Cardiac fibroblast (primary cell): ENCODE measurements at regions not wholly inside any gene's neighbourhood (a gene's known extent, or its start where the extent isn't known, plus 50 kb on each side); places are given as distances from the start of the nearest gene placed in this dataset.

Experiments used
- DNase-seq, 2 donors: peaks; one replicate each; pipeline versions ENCODE4 v3.0.0 to v3.0.0-alpha.2; 2010; ENCODE audit warnings: low read depth in 2 of 2
- H3K4me3 ChIP-seq, 2 donors: replicated peaks in 1 of 2; 1 replicate in 1 of 2; 2 replicates in 1 of 2; pipeline ENCODE4 v1.5.1; 2011; ENCODE audit warnings: low read depth in 2 of 2, low read length in 2 of 2, mild to moderate bottlenecking in 2 of 2, moderate library complexity in 1 of 2
- TF ChIP-seq, protein P1 (sequence below): IDR thresholded peaks from one replicate; pipeline ENCODE4 v1.5.1; 2011; ENCODE audit warnings: low read depth, mild to moderate bottlenecking, low read length, inconsistent platforms

DNA sequence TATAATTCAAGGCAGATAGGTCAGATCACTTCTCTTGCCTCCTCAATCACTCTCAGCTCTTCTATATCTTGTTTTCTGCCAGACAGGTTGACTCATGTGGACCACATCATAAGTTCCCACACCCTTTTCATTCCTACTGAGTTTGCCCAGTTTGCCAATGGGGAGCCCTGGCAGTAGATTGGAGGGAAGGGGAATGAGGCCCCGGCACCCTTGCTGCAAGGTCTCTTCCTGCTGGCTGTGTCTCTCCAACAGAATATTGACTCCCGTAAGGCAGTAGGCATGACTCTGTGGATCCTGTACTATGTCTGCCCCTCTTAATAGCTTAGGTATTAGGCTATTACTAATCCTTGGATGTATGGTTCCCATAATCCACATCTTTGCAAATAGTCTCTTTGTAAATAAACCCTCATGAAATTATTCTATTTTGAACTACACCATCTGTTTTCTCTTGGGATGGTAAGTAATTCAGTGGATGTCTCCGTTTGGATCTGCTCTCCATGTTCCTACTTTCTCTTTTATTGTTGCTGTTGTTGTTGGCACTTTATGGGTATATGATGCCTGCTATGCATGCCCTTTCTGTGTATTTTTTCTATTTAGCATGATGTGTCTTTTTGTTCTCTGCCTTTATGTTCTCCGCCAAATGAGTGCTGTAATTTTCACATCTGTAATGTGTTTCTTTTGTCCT is 65.5 kb upstream of the DCBLD2 start:
- no peak overlapping the region for H3K4me3 ChIP-seq
- TF ChIP-seq, protein P1, sequence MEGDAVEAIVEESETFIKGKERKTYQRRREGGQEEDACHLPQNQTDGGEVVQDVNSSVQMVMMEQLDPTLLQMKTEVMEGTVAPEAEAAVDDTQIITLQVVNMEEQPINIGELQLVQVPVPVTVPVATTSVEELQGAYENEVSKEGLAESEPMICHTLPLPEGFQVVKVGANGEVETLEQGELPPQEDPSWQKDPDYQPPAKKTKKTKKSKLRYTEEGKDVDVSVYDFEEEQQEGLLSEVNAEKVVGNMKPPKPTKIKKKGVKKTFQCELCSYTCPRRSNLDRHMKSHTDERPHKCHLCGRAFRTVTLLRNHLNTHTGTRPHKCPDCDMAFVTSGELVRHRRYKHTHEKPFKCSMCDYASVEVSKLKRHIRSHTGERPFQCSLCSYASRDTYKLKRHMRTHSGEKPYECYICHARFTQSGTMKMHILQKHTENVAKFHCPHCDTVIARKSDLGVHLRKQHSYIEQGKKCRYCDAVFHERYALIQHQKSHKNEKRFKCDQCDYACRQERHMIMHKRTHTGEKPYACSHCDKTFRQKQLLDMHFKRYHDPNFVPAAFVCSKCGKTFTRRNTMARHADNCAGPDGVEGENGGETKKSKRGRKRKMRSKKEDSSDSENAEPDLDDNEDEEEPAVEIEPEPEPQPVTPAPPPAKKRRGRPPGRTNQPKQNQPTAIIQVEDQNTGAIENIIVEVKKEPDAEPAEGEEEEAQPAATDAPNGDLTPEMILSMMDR = no peak
- peak in 1 of 2 donors; percentile 65 for DNase-seq

DNA sequence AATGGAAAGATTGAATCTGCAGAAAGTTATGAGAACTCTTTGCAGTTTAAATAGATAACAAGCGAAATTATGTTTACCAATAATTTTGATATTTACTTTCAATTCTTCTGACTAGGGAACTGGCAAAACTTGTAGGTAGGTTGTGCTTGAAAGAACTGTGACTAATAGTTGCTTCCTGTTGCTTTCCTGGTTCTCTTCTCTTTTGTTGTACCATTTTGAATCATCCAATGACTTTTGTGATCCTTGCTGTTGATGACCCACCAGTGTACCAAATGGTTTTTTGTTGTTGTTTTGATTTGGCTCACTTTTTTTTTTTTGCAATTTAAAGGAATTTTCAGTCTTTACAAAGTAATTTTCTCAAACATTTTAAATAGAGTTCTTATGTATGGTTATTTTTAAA is 64.9 kb upstream of the DCBLD2 start:
- TF ChIP-seq, protein P1 = no peak
- H3K4me3 ChIP-seq = no peak overlapping the region
- DNase-seq = peak in 1 of 2 donors; percentile 56

DNA sequence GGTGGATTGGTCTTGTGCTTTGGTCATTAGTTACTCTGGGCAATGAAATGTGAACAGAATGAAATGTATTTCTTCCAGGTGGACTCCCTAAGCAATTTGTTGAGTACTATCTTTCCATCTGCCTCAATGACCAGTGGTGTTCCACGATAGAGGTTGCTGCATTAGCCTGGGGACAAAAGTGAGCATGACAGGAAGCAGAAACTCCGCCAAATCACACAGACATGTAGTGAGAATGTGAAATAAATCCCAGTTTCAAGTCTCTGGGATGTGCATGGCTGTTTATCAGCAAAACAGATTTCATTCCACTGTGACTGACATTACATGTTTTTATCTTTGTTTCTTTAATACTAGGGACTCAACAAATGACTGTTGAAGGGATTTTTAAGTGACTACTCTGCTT is 63.3 kb upstream of the DCBLD2 start:
- TF ChIP-seq, protein P1 = no peak
- DNase-seq = no peak
- H3K4me3 ChIP-seq = no peak overlapping the region

DNA sequence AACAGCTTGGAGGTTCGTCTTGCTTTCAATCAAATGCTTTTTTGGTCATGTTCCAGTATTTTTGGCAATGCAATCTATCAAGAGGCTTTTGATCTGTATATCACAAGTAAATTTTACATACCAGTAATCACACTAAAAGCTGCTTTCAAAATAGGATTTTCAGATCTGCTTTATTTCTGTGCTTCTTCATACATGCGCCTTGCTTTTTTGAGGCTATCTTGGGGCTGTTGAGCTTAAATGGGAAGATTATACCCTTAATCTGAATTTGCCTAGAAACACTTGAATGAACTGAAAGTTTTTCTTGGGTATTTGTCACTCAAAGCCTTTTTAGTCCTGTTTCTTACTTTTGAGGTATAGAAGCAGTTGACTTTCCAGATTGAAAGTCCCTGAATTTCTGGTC is 62.1 kb upstream of the DCBLD2 start:
- DNase-seq = no peak
- H3K4me3 ChIP-seq = no peak overlapping the region
- TF ChIP-seq, protein P1 = no peak

DNA sequence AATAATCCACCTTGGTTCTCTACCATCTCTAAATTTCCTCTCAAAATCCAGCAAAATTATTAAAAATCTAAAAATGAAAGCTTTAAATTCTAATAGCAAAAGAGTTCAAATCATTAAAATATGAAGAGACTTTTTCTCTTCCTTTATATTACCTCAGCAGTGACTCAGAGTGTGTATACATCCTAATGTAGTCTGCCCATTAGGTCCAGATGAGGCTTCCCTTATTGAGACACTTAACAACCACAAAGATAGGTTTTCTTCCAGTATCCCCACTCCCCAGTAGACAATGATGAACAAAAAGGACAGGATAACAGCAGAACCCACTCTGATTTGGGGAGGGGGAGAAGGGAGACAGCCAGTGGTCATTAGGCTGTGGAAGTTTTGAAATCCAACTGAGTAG is 61.5 kb upstream of the DCBLD2 start:
- no peak overlapping the region for H3K4me3 ChIP-seq
- DNase-seq = peak in 1 of 2 donors; percentile 63

DNA sequence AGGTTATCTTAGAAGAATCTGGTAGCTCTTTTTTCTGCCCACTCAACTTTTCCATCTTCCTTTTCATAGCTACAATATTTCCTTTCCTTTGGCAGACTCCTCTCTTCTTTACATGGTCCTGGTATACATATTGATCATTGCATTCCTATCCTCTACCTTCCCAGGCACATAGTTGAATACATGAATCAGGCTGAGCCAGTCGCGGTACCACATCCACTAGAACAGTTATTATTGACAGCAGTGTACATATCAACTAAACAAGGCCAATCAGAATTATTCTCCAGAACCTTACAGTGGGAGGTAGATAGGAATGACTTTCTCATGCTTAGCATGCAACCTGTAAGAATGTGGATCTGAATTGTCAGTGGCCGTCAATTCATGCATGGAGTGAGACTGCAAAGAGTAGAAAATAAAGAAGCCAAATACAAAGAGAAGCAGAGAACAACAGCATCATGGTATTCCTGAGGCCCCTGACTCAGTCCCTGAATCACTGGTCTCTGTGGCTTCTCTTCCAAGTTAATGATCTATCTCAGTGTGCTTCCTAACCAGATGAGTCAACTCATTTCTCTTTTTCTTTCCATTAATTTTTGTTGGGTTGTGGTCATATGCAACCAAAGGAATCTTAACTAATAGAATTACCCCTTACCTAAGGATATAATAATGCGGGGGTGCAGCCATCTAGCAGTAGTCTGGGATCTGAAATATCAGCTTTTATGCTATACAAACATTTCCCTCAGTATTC is 60.9 kb upstream of the DCBLD2 start:
- DNase-seq = peak; percentile 38 to 94
- TF ChIP-seq, protein P1 = no peak
- H3K4me3 ChIP-seq = peak overlapping the region in 1 of 2 donors; percentile 13

More for the DNA sequence above, 61.5 kb upstream of the DCBLD2 start:
- TF ChIP-seq, protein P1 = no peak
